Kidney (tissue), 13 donors: ENCODE measurements at regions not wholly inside any gene's neighbourhood (a gene's known extent, or its start where the extent isn't known, plus 50 kb on each side); places are given as distances from the start of the nearest gene placed in this dataset.

Source experiments
- DNase-seq, 5 donors: peaks; one replicate each; pipeline ENCODE4 v3.0.0-alpha.2; 2013 to 2020
- FAIRE-seq: peaks from 2 replicates; lab custom pipeline; 2012; peaks lifted over from hg19 to GRCh38; lab: Jason Lieb, UNC
- H3K27ac ChIP-seq, 2 donors: one replicate each; pipeline ENCODE4 v1.7.0; 2013; ENCODE audit warnings: low read depth in 2 of 2, low read length in 2 of 2, inconsistent platforms in 1 of 2
- H3K27me3 ChIP-seq: one replicate; pipeline ENCODE4 v1.7.1; 2013; ENCODE audit warnings: low read length, inconsistent platforms; ENCODE audit not compliant: control insufficient read depth, insufficient read depth
- H3K36me3 ChIP-seq, 3 donors: one replicate each; pipeline versions ENCODE4 v1.7.0 to v1.7.1; 2013; ENCODE audit warnings: low read length in 3 of 3, control low read depth in 1 of 3, inconsistent platforms in 1 of 3; ENCODE audit not compliant: insufficient read depth in 3 of 3, control insufficient read depth in 2 of 3
- H3K4me1 ChIP-seq, 3 donors: one replicate each; pipeline versions ENCODE4 v1.7.0 to v1.7.1; 2013; ENCODE audit warnings: low read length in 3 of 3, inconsistent platforms in 1 of 3, low read depth in 1 of 3; ENCODE audit not compliant: control insufficient read depth in 2 of 3, insufficient read depth in 2 of 3
- H3K4me3 ChIP-seq, 3 donors: one replicate each; pipeline versions ENCODE4 v1.7.0 to v1.8.1; 2013; ENCODE audit warnings: low read length in 3 of 3, control low read depth in 1 of 3, inconsistent platforms in 1 of 3
- H3K9ac ChIP-seq, 3 donors: one replicate each; pipeline versions ENCODE4 v1.7.0 to v1.7.1; 2013; ENCODE audit warnings: low read length in 3 of 3, control low read depth in 1 of 3, inconsistent platforms in 1 of 3
- H3K9me3 ChIP-seq, 3 donors: one replicate each; pipeline versions ENCODE4 v1.7.0 to v1.7.1; 2013; ENCODE audit warnings: low read length in 3 of 3, control low read depth in 1 of 3, inconsistent platforms in 1 of 3; ENCODE audit not compliant: control insufficient read depth in 2 of 3, insufficient read depth in 1 of 3
- CTCF ChIP-seq: IDR thresholded peaks from 3 replicates; pipeline ENCODE4 v1.5.1; 2012; ENCODE audit warnings: mild to moderate bottlenecking, moderate library complexity, borderline replicate concordance; ENCODE audit not compliant: insufficient read depth; ENCODE audit errors: extremely low read depth
- intact Hi-C: fragments of 100-400 bp; cut with DNase I; formaldehyde crosslinking; loops from one replicate; pipeline ENCODE4 v1.11.1; 2022
- donor health status: control.
- donor health status: control.
- donor health status: control.
- donor health status: control.
- donor health status: control.
- donor health status: DM: yes; HTN: yes; CAD: no.
- donor health status: Normal renal cell carcinoma (clear cell type).

GRCh38 chr4:26175006-26175786, 145.6 kb upstream of the RBPJ start:
- no peaks in the 10 kb centered on the region for H3K27me3 ChIP-seq
- no peaks in the 10 kb centered on the region for H3K36me3 ChIP-seq
- FAIRE-seq, result no peak
- H3K9ac ChIP-seq, result no peak overlapping the region
- H3K4me1 ChIP-seq, result no peaks in the 10 kb centered on the region
- TF ChIP-seq CTCF, result no peak
- H3K27ac ChIP-seq, result no peak overlapping the region
- intact Hi-C loops, result no loop called here
- no peaks in the 10 kb centered on the region for H3K9me3 ChIP-seq
- no peak overlapping the region for H3K4me3 ChIP-seq
- no peak for DNase-seq

- no peak overlapping the region for H3K9ac ChIP-seq
- no peak for DNase-seq
- H3K9me3 ChIP-seq, result no peaks in the 10 kb centered on the region
- no peak overlapping the region for H3K4me3 ChIP-seq
- intact Hi-C loops, result no loop called here
- H3K27ac ChIP-seq, result no peak overlapping the region
- H3K4me1 ChIP-seq, result no peaks in the 10 kb centered on the region
- no peak for FAIRE-seq
- no peaks in the 10 kb centered on the region for H3K36me3 ChIP-seq
- TF ChIP-seq CTCF, result no peak
- H3K27me3 ChIP-seq, result no peaks in the 10 kb centered on the region
Measured at GRCh38 chr4:26175905-26176470, 144.8 kb upstream of the RBPJ start.

- Histone ChIP-seq H3K27ac (no peak overlapping the region), H3K4me3 (no peak overlapping the region), H3K4me1 (no peaks in the 10 kb centered on the region), H3K9ac (no peak overlapping the region), H3K27me3 (no peaks in the 10 kb centered on the region), H3K36me3 (no peaks in the 10 kb centered on the region), H3K9me3 (no peaks in the 10 kb centered on the region)
- intact Hi-C loops, result no loop called here
- FAIRE-seq (no peak), DNase-seq (peak in 1 of 5 donors; percentile 21)
- no peak for TF ChIP-seq CTCF
Measured at GRCh38 chr4:26176598-26177149, 144.1 kb upstream of the RBPJ start.
